Progenitor cell of endocrine pancreas (in vitro differentiated cells): ENCODE measurements at regions not wholly inside any gene's neighbourhood (a gene's known extent, or its start where the extent isn't known, plus 50 kb on each side); places are given as distances from the start of the nearest gene placed in this dataset.

ENCODE experiments used
- DNase-seq: peaks from one replicate; pipeline ENCODE4 v3.0.0; 2021; ENCODE audit warnings: low spot score; ENCODE audit not compliant: unreplicated experiment
- H3K27ac Mint-ChIP-seq: 2 replicates; pipeline ENCODE4 v1.8.0; 2021; ENCODE audit warnings: mild to moderate bottlenecking, moderate library complexity, mixed read lengths
- H3K27me3 Mint-ChIP-seq: 2 replicates; pipeline ENCODE4 v1.8.0; 2021; ENCODE audit warnings: mixed read lengths
- H3K36me3 Mint-ChIP-seq: 2 replicates; pipeline ENCODE4 v1.8.0; 2022; ENCODE audit warnings: mixed read lengths; ENCODE audit not compliant: insufficient read depth
- H3K4me1 Mint-ChIP-seq: 2 replicates; pipeline ENCODE4 v1.8.0; 2021; ENCODE audit warnings: low read depth, mixed read lengths
- H3K4me3 Mint-ChIP-seq: 2 replicates; pipeline ENCODE4 v1.8.0; 2021; ENCODE audit warnings: low read depth, mild to moderate bottlenecking, moderate library complexity, mixed read lengths
- H3K9me3 Mint-ChIP-seq: 2 replicates; pipeline ENCODE4 v1.8.0; 2021; ENCODE audit warnings: low read depth, mixed read lengths
- CTCF ChIP-seq: fragments of 200-600 bp; sonication (generic); IDR thresholded peaks from one replicate; pipeline ENCODE4 v1.5.0; 2021; ENCODE audit warnings: antibody characterized with exemption, mild to moderate bottlenecking; ENCODE audit not compliant: unreplicated experiment

- peaks cover 6% of the 10 kb centered on the region for H3K4me1 Mint-ChIP-seq
- no peak for TF ChIP-seq CTCF
- H3K27me3 Mint-ChIP-seq: no peaks in the 10 kb centered on the region
- H3K4me3 Mint-ChIP-seq: no peak overlapping the region
- DNase-seq: no peak
- peaks cover 3% of the 10 kb centered on the region for H3K9me3 Mint-ChIP-seq
- no peak overlapping the region for H3K27ac Mint-ChIP-seq
- H3K36me3 Mint-ChIP-seq: no peaks in the 10 kb centered on the region
Observed at GRCh38 chr1:60448850-60449249, 375.3 kb upstream of the C1orf87 start.

GRCh38 chr1:60444680-60445079 lies 371.1 kb upstream of the C1orf87 start:
- Mint-ChIP-seq H3K27me3 (no peaks in the 10 kb centered on the region), H3K4me3 (no peak overlapping the region), H3K36me3 (no peaks in the 10 kb centered on the region), H3K27ac (no peak overlapping the region), H3K4me1 (peaks cover 6% of the 10 kb centered on the region), H3K9me3 (peaks cover 3% of the 10 kb centered on the region)
- TF ChIP-seq CTCF: no peak
- no peak for DNase-seq

- no peak for TF ChIP-seq CTCF
- H3K4me3 Mint-ChIP-seq: no peak overlapping the region
- no peaks in the 10 kb centered on the region for H3K4me1 Mint-ChIP-seq
- no peak overlapping the region for H3K27ac Mint-ChIP-seq
- H3K9me3 Mint-ChIP-seq: peaks cover 13% of the 10 kb centered on the region
- no peaks in the 10 kb centered on the region for H3K27me3 Mint-ChIP-seq
- DNase-seq: no peak
- no peaks in the 10 kb centered on the region for H3K36me3 Mint-ChIP-seq
Observed at GRCh38 chr1:60436186-60436585, 362.6 kb upstream of the C1orf87 start.

- no peaks in the 10 kb centered on the region for H3K27me3 Mint-ChIP-seq
- H3K9me3 Mint-ChIP-seq: peaks cover 13% of the 10 kb centered on the region
- H3K4me3 Mint-ChIP-seq: no peak overlapping the region
- H3K4me1 Mint-ChIP-seq: no peaks in the 10 kb centered on the region
- TF ChIP-seq CTCF: no peak
- no peak for DNase-seq
- H3K27ac Mint-ChIP-seq: no peak overlapping the region
- no peaks in the 10 kb centered on the region for H3K36me3 Mint-ChIP-seq
Observed at GRCh38 chr1:60431593-60431992, 358.0 kb upstream of the C1orf87 start.

- Mint-ChIP-seq H3K27ac (no peak overlapping the region), H3K27me3 (no peaks in the 10 kb centered on the region), H3K36me3 (no peaks in the 10 kb centered on the region), H3K9me3 (peaks cover 13% of the 10 kb centered on the region), H3K4me3 (no peak overlapping the region), H3K4me1 (no peaks in the 10 kb centered on the region)
- no peak for DNase-seq
- TF ChIP-seq CTCF: no peak
Observed at GRCh38 chr1:60430375-60430774, 356.8 kb upstream of the C1orf87 start.
